ENCODE measurements at regions not wholly inside any gene's neighbourhood (a gene's known extent, or its start where the extent isn't known, plus 50 kb on each side); places are given as distances from the start of the nearest gene placed in this dataset.
"Not testable (repeated sequence)": the region's sequence is repeated elsewhere in the genome, so short reads cannot be mapped to it uniquely, and the experiment has no call there.

- DNase-seq: no peak
These were observed 111.3 kb upstream of the MIR17HG start for GRCh38 chr13:91236182-91236581.

GRCh38 chr13:91236921-91237320 is 110.6 kb upstream of the MIR17HG start:
- DNase-seq: no peak

- no peak for DNase-seq
These were observed 109.5 kb upstream of the MIR17HG start for GRCh38 chr13:91238036-91238435.

DNA sequence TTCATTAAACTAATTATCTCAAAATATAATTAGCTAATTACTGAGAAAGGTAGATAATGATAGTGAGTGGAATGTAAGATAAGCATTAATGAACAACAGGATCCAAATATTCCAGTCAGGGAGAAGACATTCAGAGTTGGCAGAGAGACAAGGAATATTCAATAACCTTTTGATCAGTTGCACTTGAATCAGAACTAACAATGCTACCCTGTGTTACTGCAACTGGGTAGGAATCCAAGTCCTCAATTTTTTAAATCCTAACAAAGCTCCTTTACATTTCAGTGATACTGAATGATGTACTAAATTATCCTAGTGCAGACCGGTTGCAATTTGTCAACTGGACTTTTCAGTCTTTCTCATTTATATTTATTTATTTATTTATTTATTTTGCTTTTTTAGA is 107.1 kb upstream of the MIR17HG start:
- no peak for DNase-seq

DNA sequence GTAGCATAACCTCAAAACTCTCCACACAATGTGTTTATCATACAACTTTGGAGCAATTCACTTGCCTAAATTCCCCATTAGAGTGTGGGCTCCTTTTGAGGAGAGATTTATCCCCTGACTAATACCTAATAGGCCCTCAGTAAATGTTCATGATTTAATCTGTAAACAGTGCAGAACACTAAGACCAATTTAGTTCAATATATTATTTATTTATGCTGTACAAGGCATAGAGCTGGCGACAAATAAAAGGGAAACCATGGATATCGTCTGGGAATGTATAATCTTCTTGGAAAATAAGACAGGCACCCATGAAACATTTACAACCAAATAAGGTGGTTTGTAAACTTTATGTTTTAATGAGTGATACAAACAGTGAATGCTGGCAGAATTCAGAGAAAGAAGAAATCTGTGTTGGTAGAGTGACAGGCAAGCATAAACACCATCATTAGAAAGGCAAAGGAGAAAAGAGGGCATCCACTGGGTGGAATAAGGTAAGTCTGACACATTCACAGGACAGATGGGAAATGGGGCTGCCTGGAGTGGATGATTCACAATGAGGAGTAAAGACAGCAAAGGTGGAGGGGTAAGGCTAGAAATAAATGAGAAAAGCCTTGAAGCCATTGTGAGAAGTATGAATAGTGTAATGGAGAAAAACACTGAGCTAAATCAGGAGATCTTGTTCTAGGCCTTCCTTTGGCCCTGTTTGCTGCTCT is 106.1 kb upstream of the MIR17HG start:
- DNase-seq: no peak

DNA sequence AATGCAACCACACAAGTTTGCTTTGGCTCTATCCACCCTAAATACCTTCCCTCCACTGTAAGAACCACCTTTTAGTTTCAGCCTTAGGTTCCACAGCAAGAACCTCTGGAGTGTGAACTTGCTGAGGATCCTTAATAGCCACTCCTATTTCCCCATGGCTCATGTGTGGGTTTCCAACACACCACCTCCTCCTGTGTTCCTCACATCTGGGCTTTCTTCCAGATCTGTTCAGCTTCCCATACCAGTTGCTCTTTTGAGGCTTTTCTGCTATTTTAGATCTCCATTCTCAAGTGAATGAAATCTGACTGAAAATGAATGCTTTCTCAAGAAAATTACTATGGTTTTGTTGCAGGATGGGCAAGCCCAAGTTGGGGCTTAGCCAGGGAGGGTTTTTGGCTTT is 104.8 kb upstream of the MIR17HG start:
- no peak for DNase-seq

DNA sequence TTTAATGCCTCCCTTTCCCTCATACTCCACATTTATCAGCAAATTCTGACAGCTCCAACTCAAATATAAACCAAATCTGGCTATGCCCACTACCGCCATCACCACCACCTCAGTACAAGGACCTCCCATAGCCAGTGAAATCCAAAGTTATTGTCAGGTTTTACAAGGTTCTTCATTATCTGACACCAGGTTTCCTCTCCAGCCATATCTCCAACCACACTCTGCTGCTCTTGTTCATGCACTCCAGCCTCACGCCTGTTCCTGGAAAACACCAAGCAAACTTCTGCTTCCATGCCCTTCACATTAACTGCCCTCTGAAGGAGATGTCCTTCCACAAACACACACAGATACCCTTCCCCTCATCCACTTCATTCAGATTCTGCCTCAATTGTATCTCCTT is 102.2 kb upstream of the MIR17HG start:
- no peak for DNase-seq

DNA sequence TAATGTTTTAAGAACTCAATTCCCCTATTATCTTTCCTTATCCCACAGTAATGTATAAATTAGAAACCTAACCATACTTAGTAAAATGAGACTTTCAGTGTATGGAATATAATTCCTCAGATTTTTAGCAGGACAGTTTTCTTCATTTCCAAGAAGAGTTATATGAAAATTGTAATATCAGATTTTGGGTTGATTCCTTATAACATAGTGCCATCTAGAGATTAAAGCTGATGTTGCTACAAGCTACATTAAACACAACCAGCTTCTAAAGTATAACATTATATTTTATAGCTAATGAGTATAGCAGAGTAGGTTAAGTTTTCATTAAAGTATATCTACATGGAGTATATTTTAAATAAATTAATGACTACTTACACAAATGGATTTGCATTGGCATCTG is 99.7 kb upstream of the MIR17HG start:
- DNase-seq: no peak

- no peak for DNase-seq
These were observed 99.2 kb upstream of the MIR17HG start for GRCh38 chr13:91248249-91248648.

DNA sequence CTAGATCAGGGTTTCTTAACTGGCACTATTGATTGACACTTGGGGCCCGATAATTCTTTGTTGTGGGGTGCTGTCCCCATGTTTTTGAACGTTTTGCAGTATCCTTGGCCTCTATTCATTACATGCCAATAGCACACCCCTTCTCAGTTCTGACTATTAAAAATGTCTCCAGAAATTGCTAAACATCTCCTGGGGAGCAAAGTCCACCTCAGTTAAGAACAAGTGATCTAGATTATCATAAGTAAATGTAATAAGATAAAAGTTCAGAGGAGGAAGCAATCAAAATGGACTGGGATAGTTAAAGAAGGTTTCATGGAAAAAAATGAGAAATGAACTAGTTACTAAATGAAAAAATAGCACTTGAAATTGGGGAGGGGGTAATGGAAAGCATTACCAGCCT is 98.1 kb upstream of the MIR17HG start:
- no peak for DNase-seq

DNA sequence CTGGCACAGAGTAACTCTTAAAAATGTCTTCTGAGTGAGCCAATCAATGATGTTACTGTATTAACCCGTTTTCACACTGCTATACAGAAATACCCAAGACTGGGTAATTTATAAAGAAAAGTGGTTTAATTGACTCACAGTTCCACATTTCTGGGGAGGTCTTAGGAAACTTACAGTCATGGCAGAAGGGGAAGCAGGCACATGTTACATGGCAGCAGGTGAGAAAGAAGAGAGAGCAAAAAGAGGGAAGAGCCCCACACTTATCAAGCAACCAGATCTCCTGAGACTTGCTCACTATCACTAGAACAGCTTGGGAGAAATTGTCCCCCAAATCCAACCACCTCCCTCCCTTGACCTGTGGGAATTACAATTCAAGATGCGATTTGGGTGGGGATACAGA is 97.6 kb upstream of the MIR17HG start:
- no peak for DNase-seq

DNA sequence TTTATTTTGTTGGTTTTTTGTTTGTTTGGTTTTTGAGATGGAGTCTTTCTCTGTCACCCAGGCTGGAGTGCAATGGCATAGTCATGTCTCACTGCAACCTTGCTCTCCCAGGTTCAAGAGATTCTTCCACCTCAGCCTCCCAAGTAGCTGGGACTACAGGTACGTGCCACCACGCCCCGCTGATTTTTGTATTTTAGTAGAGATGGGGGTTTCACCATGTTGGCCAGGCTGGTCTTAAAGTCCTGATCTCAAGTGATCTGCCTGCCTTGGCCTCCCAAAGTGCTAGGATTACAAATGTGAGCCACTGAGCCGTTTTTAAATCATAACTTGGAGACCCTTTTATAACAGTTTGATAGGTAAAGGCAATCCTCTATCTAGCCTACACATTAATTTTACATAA is 95.9 kb upstream of the MIR17HG start:
- not testable (repeated sequence) for DNase-seq

- DNase-seq: no peak
These were observed 83.0 kb upstream of the MIR17HG start for GRCh38 chr13:91264484-91264883.

DNA sequence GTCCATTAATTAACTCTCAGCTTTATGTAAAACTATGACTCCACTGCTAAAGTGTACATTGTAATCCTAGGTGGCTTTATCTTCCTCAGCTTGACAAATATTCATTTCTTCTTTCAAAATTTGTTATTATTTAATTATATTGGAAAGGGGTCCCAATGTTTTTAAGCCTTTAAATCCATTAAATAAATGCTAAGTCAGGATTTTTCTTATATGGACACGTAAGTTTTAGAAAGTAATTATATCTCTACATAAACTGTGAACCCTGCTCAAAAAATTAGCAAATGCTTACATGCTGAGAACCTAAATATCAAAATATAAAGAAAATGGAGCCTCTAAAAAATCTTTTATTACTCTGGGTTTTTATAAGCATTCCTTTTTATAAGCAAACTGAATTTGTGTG is 78.2 kb upstream of the MIR17HG start:
- DNase-seq: no peak

DNA sequence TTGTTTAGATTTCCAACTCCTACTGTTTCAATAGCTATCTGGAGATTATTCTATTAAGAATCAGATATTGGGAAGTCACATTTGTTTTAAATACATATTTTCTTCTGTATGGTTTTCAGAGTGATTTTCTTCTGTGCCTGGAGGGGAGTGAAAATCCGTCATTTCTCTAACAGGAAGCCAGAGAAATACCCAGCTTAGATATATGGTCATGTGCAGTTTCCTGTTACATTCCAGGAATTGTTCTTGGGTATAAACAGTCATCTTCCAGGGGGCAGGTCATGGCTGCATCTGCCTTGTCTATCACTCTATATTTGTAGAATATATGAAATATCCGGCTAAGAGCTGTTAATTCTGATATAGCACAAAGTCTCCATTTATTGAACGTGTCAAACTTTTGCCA is 77.5 kb upstream of the MIR17HG start:
- DNase-seq: no peak

DNA sequence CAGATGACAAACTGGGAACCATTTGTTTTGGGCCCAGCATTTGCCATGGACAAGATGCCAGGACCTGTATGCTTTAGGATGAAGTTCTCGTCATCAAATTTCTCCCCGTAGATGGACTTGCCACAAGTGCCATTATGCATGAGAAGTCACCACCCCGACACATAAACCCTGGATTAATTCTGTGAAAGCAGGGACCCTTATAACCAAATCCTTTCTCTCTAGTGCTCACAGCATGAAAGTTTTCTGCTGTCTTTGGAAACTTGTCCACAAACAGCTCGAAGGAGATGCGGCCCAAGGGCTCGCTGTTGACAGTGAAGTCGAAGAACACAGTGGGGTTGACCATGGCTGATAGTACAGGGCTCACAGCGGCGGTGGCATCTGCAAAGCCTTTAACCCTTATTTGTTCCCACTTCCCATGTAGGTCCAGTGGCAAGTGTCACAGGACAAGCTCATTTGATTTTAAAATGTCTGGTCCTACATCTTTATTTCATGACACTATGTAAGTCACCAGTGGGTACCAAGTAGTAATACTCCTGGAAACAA is 75.2 kb upstream of the MIR17HG start:
- DNase-seq: no peak

GRCh38 chr13:91273675-91274074 is 73.8 kb upstream of the MIR17HG start:
- no peak for DNase-seq

GRCh38 chr13:91277013-91277676 is 70.3 kb upstream of the MIR17HG start:
- DNase-seq: no peak

DNA sequence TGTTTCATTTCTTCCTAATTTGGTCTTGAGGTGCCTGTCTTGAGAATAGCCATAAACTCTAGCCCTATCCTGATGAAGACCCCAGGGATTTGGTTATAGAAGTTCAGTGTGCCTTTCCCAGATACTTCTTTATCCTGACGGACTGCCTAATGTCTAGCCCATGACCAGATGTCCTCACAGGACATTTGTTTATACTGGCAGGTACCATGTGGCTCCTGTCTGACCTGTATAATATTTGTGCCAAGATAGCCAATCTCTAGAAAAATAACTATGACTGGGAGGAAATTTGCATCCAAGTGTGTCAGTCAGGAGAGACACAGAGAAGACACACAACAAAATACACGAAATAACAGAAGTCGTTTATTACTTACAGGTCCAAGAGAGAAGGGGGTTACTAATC is 69.2 kb upstream of the MIR17HG start:
- no peak for DNase-seq

DNA sequence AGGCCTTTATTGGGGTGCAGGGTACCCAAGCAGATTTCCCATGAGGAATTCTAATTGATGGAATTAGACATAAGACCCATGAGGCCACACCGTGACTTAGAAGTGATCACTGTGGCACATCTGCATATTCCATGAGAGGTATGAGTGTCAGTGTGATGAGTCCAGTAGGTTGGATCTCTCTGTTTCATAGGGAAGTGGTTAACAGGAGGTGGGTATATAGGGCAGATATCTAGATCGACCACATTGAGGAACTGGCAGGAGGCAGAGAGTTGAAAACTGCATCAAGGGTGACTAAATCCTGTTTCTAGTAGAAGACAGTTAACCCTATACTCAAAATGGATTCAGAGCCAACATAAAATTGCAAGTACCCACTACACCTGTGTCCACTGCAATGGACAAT is 68.6 kb upstream of the MIR17HG start:
- no peak for DNase-seq

DNA sequence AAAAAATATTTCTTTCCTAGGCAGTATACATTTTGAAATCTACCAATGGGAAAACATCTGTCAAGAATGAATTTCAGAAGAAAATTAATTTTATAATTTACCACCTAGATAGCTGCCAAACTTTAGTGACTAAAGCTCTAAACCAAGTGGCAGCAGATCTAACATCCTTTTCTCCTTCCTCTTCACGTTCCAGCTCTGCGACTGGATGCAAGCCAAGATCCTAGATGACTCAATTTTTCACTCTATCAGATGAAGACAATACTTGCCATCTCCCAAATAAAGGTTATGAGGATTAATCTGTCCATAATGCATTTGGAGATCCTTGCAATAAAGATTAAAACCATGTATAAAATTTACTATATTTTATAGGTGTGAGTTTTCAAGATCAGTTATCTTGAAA is 66.7 kb upstream of the MIR17HG start:
- no peak for DNase-seq

DNA sequence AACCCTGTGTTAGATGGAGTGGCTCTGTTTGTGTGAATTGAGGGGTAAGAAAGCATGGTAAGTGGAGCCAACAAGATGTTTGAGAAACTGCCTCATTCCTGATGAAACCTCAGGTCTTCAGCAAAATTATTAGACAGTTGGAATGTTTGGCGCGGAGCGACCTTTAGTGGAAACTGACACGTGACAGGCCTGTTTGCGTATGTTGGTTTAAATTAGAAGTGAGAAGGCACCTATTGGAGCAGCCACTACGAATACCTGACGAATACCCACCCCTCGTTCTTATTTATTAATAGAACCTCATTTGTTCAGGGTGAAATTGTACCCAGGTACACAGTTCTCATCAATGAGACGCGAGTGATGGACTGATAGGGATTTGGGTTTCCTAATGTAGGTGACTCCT is 63.2 kb upstream of the MIR17HG start:
- DNase-seq: no peak

- no peak for DNase-seq
These were observed 61.2 kb upstream of the MIR17HG start for GRCh38 chr13:91286317-91286716.

GRCh38 chr13:91291078-91291477 is 56.4 kb upstream of the MIR17HG start:
- DNase-seq: no peak
